GM12878 (cell line): ENCODE measurements at regions not wholly inside any gene's neighbourhood (a gene's known extent, or its start where the extent isn't known, plus 50 kb on each side); places are given as distances from the start of the nearest gene placed in this dataset.

Experiments
- ATAC-seq: fragments of 200-7000 bp; cut with Tn5 transposase; 3 replicates; pipeline ENCODE4 v1.9.1; 2020; ENCODE audit warnings: mild to moderate bottlenecking, moderate library complexity
- BruUV-seq: library from RNA; stranded (reverse); fragments of 400-500 nt; replicated peaks from 2 replicates; lab custom pipeline; 2021; lab: Mats Ljungman, UMichigan
- CTCF ChIA-PET: fragments of 300-600 bp; sonication (Branson Sonifier 250); formaldehyde crosslinking; extraction: SDS; loops from one replicate; lab custom pipeline; 2021; ENCODE audit warnings: inconsistent platforms; lab: Yijun Ruan, JAX
- POLR2A ChIA-PET: fragments of 350-600 bp; formaldehyde crosslinking; extraction: SDS; loops from one replicate; lab custom pipeline; 2021; ENCODE audit warnings: inconsistent platforms; lab: Charles Lee
- RAD21 ChIA-PET: fragments of 300-600 bp; sonication (Branson Sonifier 250); formaldehyde crosslinking; loops from one replicate; lab custom pipeline; 2023; ENCODE audit warnings: antibody characterized with exemption; ENCODE audit not compliant: unreplicated experiment; lab: Charles Lee
- SMC1A ChIA-PET: fragments of 300-600 bp; sonication (Branson Sonifier 250); formaldehyde crosslinking; loops from one replicate; lab custom pipeline; 2023; ENCODE audit not compliant: unreplicated experiment, uncharacterized antibody; lab: Charles Lee
- DNase-seq: peaks from one replicate; pipeline ENCODE4 v3.0.0-alpha.2; 2011; ENCODE audit warnings: low read depth, low spot score
- FAIRE-seq: peaks from 3 replicates; lab custom pipeline; 2011; peaks lifted over from hg19 to GRCh38; lab: Jason Lieb, UNC
- H2AFZ ChIP-seq: 2 replicates; pipeline ENCODE4 v1.6.0; 2011; ENCODE audit warnings: low read depth, low read length, control low read depth; ENCODE audit not compliant: control insufficient read depth
- H3K27ac ChIP-seq: 2 replicates; pipeline ENCODE4 v1.5.1; 2011; ENCODE audit warnings: control low read depth; ENCODE audit not compliant: control insufficient read depth, insufficient read depth
- H3K27me3 ChIP-seq, 2 experiments: replicated peaks in 1 of 2; 2 replicates each; pipeline versions ENCODE4 v1.6.0 to v1.6.1; 2011; ENCODE audit warnings: low read length in 1 of 2; ENCODE audit not compliant: control insufficient read depth in 2 of 2, insufficient read depth in 2 of 2
- H3K36me3 ChIP-seq, 2 experiments: 2 replicates each; pipeline ENCODE4 v1.5.1; 2011; ENCODE audit warnings: low read length in 1 of 2; ENCODE audit not compliant: control insufficient read depth in 2 of 2, insufficient read depth in 2 of 2
- H3K4me1 ChIP-seq: 2 replicates; pipeline ENCODE4 v1.6.1; 2011; ENCODE audit warnings: mild to moderate bottlenecking, low read length, moderate library complexity, mixed read lengths; ENCODE audit not compliant: control insufficient read depth, insufficient read depth
- H3K4me2 ChIP-seq: 2 replicates; pipeline ENCODE4 v1.6.0; 2011; ENCODE audit warnings: control low read depth; ENCODE audit not compliant: control insufficient read depth, insufficient read depth
- H3K4me3 ChIP-seq: fragments of 200-600 bp; sonication (generic); 2 replicates; pipeline ENCODE4 v1.5.1; 2016
- H3K79me2 ChIP-seq: 2 replicates; pipeline ENCODE4 v1.6.0; 2011; ENCODE audit warnings: low read length; ENCODE audit not compliant: control insufficient read depth, insufficient read depth
- H3K9ac ChIP-seq: 2 replicates; pipeline ENCODE4 v1.8.0; 2011; ENCODE audit warnings: low read length, control low read depth, mixed read lengths; ENCODE audit not compliant: control insufficient read depth, insufficient read depth
- H3K9me3 ChIP-seq: replicated peaks from 3 replicates; pipeline ENCODE4 v1.5.1; 2011; ENCODE audit warnings: mild to moderate bottlenecking, low read length; ENCODE audit not compliant: control insufficient read depth, insufficient read depth
- H4K20me1 ChIP-seq: 2 replicates; pipeline ENCODE4 v1.6.0; 2011; ENCODE audit not compliant: control insufficient read depth, insufficient read depth
- CBFB ChIP-seq: IDR thresholded peaks from 2 replicates; pipeline ENCODE4 v1.6.1; 2016; ENCODE audit warnings: antibody characterized with exemption, low read depth
- CHD2 ChIP-seq: IDR thresholded peaks from 2 replicates; pipeline ENCODE4 v1.6.1; 2011; ENCODE audit warnings: low read depth, low read length, improper control_type of control experiment, borderline replicate concordance
- CREB1 ChIP-seq: IDR thresholded peaks from 2 replicates; pipeline ENCODE4 v1.6.1; 2012; ENCODE audit warnings: low read depth, mild to moderate bottlenecking, inconsistent platforms
- FOXM1 ChIP-seq: IDR thresholded peaks from 2 replicates; pipeline ENCODE4 v1.6.1; 2012; ENCODE audit warnings: low read depth, mild to moderate bottlenecking, inconsistent platforms, low read length, moderate library complexity
- HDGF ChIP-seq: fragments of 450-650 bp; IDR thresholded peaks from 2 replicates; pipeline ENCODE4 v1.6.1; 2016; ENCODE audit warnings: antibody characterized with exemption
- IKZF2 ChIP-seq, 2 experiments: fragments of 450-650 bp; IDR thresholded peaks; 2 replicates each; pipeline ENCODE4 v1.6.1; 2017; ENCODE audit warnings: mild to moderate bottlenecking in 2 of 2, moderate library complexity in 2 of 2
- MXI1 ChIP-seq: fragments of 150-350 bp; IDR thresholded peaks from 2 replicates; pipeline ENCODE4 v1.6.1; 2011; ENCODE audit warnings: low read depth, mild to moderate bottlenecking, inconsistent platforms, low read length, improper control_type of control experiment
- RAD51 ChIP-seq: fragments of 450-650 bp; IDR thresholded peaks from 2 replicates; pipeline ENCODE4 v1.6.1; 2016; ENCODE audit warnings: moderate library complexity, mild to moderate bottlenecking, inconsistent platforms
- SIX5 ChIP-seq: IDR thresholded peaks from 2 replicates; pipeline ENCODE4 v1.6.1; 2011; ENCODE audit warnings: mild to moderate bottlenecking, low read depth, low read length, moderate library complexity; ENCODE audit not compliant: severe bottlenecking
- SMARCA5 ChIP-seq: fragments of 450-650 bp; IDR thresholded peaks from 2 replicates; pipeline ENCODE4 v1.6.1; 2017; ENCODE audit warnings: mild to moderate bottlenecking
- SMC3 ChIP-seq: IDR thresholded peaks from 2 replicates; pipeline ENCODE4 v1.6.1; 2011; ENCODE audit warnings: low read length, improper control_type of control experiment, borderline replicate concordance
- TBL1XR1 ChIP-seq: IDR thresholded peaks from 2 replicates; pipeline ENCODE4 v1.6.1; 2012; ENCODE audit warnings: low read depth, low read length, improper control_type of control experiment
- WRNIP1 ChIP-seq: IDR thresholded peaks from 2 replicates; pipeline ENCODE4 v1.6.1; 2011; ENCODE audit warnings: low read depth, low read length, improper control_type of control experiment, borderline replicate concordance
- WGBS: methylation state at CpG from one replicate; pipeline ENCODE4 v1.1.6; 2016; ENCODE audit warnings: low lambda C conversion rate; ENCODE audit not compliant: insufficient replicate concordance, insufficient coverage; ENCODE audit errors: missing lambda C conversion rate; 5-methylcytosine and 5-hydroxymethylcytosine counted together
- in situ Hi-C: fragments of 300-500 bp; cut with MboI; formaldehyde crosslinking; loops from 9 replicates; pipeline ENCODE4 v1.14.3; 2018; ENCODE audit warnings: mixed read lengths
- intact Hi-C: fragments of 100-400 bp; cut with micrococcal nuclease; formaldehyde crosslinking; loops from one replicate; pipeline ENCODE4 v1.14.2; 2022; ENCODE audit not compliant: unreplicated experiment
- TF ChIP-seq, protein P1 (sequence below): IDR thresholded peaks from 2 replicates; pipeline ENCODE4 v1.6.1; 2011; ENCODE audit warnings: borderline replicate concordance, low read depth, mild to moderate bottlenecking, moderate library complexity, mixed read lengths, low read length; ENCODE audit not compliant: insufficient read depth; ENCODE audit errors: extremely low read length
- TF ChIP-seq, protein P2 (sequence below): IDR thresholded peaks from 2 replicates; pipeline ENCODE4 v1.6.1; 2012; ENCODE audit warnings: mild to moderate bottlenecking, low read depth, low read length
- TF ChIP-seq, protein P3 (sequence below): fragments of 450-650 bp; formaldehyde crosslinking; IDR thresholded peaks from 2 replicates; pipeline ENCODE4 v1.5.0; 2022; ENCODE audit warnings: mild to moderate bottlenecking, missing genetic modification characterization
- TF ChIP-seq, protein P4 (sequence below), 3 experiments: IDR thresholded peaks in 2 of 3; conservative IDR thresholded peaks in 1 of 3; 2 replicates each; pipeline ENCODE4 v1.5.1; 2011; ENCODE audit warnings: low read depth in 3 of 3, low read length in 3 of 3, mild to moderate bottlenecking in 3 of 3, control low read depth in 2 of 3, moderate library complexity in 2 of 3, inconsistent platforms in 1 of 3, mixed read lengths in 1 of 3; ENCODE audit not compliant: control insufficient read depth in 2 of 3, insufficient read depth in 1 of 3; ENCODE audit errors: extremely low read depth in 1 of 3

DNA sequence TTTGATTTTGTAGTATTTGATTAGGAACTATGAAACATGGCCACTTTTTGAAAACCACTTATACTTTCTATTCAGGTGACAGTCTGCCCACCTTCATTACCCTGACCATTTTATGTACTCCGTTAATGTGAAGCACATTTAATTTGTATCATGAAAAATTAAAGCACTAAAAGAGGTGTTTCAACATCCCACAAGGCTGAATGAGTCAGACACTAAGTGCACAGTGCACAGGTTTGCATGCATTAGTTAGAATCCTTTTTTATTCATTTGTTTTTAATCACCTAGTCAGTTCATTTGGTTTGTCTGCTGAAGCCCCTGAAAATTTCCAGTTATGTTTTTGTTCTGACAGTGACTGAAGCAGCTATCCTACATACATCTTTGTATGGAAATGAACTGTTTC lies 271.0 kb downstream of the SLITRK5 start:
- Histone ChIP-seq H3K36me3 (no peaks in the 10 kb centered on the region), H3K27me3 (no peaks in the 10 kb centered on the region), H4K20me1 (no peaks in the 10 kb centered on the region), H3K9ac (no peak overlapping the region), H3K27ac (no peak overlapping the region), H3K9me3 (no peaks in the 10 kb centered on the region), H3K4me2 (no peak overlapping the region), H3K4me3 (no peak overlapping the region), H3K79me2 (no peaks in the 10 kb centered on the region), H2AFZ (no peak overlapping the region), H3K4me1 (no peaks in the 10 kb centered on the region)
- ATAC-seq (no peak), DNase-seq (no peak), FAIRE-seq (no peak)
- POLR2A ChIA-PET: no interaction called here
- RAD21 ChIA-PET: no interaction called here
- CTCF ChIA-PET: no interaction called here
- SMC1A ChIA-PET: no interaction called here
- in situ Hi-C loops (no loop called here), intact Hi-C loops (no loop called here)
- BruUV-seq: no TSS peak
- WGBS: 0% methylated on average over 1 of the region's 1 CpG
- TF ChIP-seq SMARCA5: no peak
- no peak for TF ChIP-seq CREB1
- TF ChIP-seq MXI1: no peak
- TF ChIP-seq, protein P1, sequence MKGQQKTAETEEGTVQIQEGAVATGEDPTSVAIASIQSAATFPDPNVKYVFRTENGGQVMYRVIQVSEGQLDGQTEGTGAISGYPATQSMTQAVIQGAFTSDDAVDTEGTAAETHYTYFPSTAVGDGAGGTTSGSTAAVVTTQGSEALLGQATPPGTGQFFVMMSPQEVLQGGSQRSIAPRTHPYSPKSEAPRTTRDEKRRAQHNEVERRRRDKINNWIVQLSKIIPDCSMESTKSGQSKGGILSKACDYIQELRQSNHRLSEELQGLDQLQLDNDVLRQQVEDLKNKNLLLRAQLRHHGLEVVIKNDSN: no peak
- no peak for TF ChIP-seq RAD51
- no peak for TF ChIP-seq SMC3
- TF ChIP-seq HDGF: no peak
- no peak for TF ChIP-seq TBL1XR1
- TF ChIP-seq, protein P2, sequence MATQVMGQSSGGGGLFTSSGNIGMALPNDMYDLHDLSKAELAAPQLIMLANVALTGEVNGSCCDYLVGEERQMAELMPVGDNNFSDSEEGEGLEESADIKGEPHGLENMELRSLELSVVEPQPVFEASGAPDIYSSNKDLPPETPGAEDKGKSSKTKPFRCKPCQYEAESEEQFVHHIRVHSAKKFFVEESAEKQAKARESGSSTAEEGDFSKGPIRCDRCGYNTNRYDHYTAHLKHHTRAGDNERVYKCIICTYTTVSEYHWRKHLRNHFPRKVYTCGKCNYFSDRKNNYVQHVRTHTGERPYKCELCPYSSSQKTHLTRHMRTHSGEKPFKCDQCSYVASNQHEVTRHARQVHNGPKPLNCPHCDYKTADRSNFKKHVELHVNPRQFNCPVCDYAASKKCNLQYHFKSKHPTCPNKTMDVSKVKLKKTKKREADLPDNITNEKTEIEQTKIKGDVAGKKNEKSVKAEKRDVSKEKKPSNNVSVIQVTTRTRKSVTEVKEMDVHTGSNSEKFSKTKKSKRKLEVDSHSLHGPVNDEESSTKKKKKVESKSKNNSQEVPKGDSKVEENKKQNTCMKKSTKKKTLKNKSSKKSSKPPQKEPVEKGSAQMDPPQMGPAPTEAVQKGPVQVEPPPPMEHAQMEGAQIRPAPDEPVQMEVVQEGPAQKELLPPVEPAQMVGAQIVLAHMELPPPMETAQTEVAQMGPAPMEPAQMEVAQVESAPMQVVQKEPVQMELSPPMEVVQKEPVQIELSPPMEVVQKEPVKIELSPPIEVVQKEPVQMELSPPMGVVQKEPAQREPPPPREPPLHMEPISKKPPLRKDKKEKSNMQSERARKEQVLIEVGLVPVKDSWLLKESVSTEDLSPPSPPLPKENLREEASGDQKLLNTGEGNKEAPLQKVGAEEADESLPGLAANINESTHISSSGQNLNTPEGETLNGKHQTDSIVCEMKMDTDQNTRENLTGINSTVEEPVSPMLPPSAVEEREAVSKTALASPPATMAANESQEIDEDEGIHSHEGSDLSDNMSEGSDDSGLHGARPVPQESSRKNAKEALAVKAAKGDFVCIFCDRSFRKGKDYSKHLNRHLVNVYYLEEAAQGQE: no peak
- TF ChIP-seq, protein P3, sequence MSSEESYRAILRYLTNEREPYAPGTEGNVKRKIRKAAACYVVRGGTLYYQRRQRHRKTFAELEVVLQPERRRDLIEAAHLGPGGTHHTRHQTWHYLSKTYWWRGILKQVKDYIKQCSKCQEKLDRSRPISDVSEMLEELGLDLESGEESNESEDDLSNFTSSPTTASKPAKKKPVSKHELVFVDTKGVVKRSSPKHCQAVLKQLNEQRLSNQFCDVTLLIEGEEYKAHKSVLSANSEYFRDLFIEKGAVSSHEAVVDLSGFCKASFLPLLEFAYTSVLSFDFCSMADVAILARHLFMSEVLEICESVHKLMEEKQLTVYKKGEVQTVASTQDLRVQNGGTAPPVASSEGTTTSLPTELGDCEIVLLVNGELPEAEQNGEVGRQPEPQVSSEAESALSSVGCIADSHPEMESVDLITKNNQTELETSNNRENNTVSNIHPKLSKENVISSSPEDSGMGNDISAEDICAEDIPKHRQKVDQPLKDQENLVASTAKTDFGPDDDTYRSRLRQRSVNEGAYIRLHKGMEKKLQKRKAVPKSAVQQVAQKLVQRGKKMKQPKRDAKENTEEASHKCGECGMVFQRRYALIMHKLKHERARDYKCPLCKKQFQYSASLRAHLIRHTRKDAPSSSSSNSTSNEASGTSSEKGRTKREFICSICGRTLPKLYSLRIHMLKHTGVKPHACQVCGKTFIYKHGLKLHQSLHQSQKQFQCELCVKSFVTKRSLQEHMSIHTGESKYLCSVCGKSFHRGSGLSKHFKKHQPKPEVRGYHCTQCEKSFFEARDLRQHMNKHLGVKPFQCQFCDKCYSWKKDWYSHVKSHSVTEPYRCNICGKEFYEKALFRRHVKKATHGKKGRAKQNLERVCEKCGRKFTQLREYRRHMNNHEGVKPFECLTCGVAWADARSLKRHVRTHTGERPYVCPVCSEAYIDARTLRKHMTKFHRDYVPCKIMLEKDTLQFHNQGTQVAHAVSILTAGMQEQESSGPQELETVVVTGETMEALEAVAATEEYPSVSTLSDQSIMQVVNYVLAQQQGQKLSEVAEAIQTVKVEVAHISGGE (CRISPR knock-in tag): no peak
- TF ChIP-seq, protein P4, sequence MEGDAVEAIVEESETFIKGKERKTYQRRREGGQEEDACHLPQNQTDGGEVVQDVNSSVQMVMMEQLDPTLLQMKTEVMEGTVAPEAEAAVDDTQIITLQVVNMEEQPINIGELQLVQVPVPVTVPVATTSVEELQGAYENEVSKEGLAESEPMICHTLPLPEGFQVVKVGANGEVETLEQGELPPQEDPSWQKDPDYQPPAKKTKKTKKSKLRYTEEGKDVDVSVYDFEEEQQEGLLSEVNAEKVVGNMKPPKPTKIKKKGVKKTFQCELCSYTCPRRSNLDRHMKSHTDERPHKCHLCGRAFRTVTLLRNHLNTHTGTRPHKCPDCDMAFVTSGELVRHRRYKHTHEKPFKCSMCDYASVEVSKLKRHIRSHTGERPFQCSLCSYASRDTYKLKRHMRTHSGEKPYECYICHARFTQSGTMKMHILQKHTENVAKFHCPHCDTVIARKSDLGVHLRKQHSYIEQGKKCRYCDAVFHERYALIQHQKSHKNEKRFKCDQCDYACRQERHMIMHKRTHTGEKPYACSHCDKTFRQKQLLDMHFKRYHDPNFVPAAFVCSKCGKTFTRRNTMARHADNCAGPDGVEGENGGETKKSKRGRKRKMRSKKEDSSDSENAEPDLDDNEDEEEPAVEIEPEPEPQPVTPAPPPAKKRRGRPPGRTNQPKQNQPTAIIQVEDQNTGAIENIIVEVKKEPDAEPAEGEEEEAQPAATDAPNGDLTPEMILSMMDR (IDR thresholded peaks at IDR 0.05 in 2 of 3, conservative IDR thresholded peaks at IDR 0.05 in 1 of 3; ENCODE audit: control insufficient read depth in 2 of 3, extremely low read depth in 1 of 3, insufficient read depth in 1 of 3, low read depth in 3 of 3, low read length in 3 of 3): no peak
- TF ChIP-seq CBFB: no peak
- no peak for TF ChIP-seq CHD2
- no peak for TF ChIP-seq WRNIP1
- TF ChIP-seq FOXM1: no peak
- no peak for TF ChIP-seq IKZF2 (IDR thresholded peaks at IDR 0.05)
- TF ChIP-seq SIX5: no peak
